Thyroid gland (tissue), 4 donors: ENCODE measurements at regions not wholly inside any gene's neighbourhood (a gene's known extent, or its start where the extent isn't known, plus 50 kb on each side); places are given as distances from the start of the nearest gene placed in this dataset.

Experiments
- CTCF ChIP-seq, 6 experiments: fragments of 200-600 bp in 3 of 6; fragments of 450-650 bp in 3 of 6; sonication (generic) in 3 of 6; IDR thresholded peaks; one replicate each; pipeline ENCODE4 v1.5.1; 2016 to 2019; ENCODE audit warnings: antibody characterized with exemption in 6 of 6, mild to moderate bottlenecking in 2 of 6, inconsistent platforms in 1 of 6, moderate library complexity in 1 of 6
- POLR2A ChIP-seq, 2 donors: fragments of 450-650 bp; IDR thresholded peaks; one replicate each; pipeline ENCODE4 v1.6.1; 2017; ENCODE audit warnings: antibody characterized with exemption in 2 of 2, mild to moderate bottlenecking in 2 of 2, moderate library complexity in 1 of 2

GRCh38 chr3:59126446-59126845 lies 76.6 kb upstream of the CFAP20DC start:
- TF ChIP-seq CTCF (IDR thresholded peaks at IDR 0.05) (no peak), POLR2A (IDR thresholded peaks at IDR 0.05) (no peak)
